Mesendoderm (in vitro differentiated cells): ENCODE measurements at regions not wholly inside any gene's neighbourhood (a gene's known extent, or its start where the extent isn't known, plus 50 kb on each side); places are given as distances from the start of the nearest gene placed in this dataset.

Experiments used
- DNase-seq: peaks from one replicate; pipeline ENCODE4 v3.0.0; 2013
- H2AK5ac ChIP-seq: 2 replicates; pipeline ENCODE4 v1.6.1; 2013; ENCODE audit warnings: low read length, inconsistent platforms
- H2BK120ac ChIP-seq: 2 replicates; pipeline ENCODE4 v1.6.1; 2013; ENCODE audit warnings: low read depth, mild to moderate bottlenecking, low read length, moderate library complexity, mixed read lengths
- H2BK15ac ChIP-seq: replicated peaks from 2 replicates; pipeline ENCODE4 v1.6.1; 2013; ENCODE audit warnings: low read depth, mild to moderate bottlenecking, moderate library complexity
- H2BK5ac ChIP-seq: 2 replicates; pipeline ENCODE4 v1.6.1; 2013; ENCODE audit warnings: low read length, inconsistent platforms
- H3K18ac ChIP-seq: 2 replicates; pipeline ENCODE4 v1.6.1; 2013; ENCODE audit warnings: mild to moderate bottlenecking, low read length, mixed read lengths
- H3K23ac ChIP-seq: one replicate; pipeline ENCODE4 v1.6.1; 2013; ENCODE audit warnings: low read length
- H3K27ac ChIP-seq: 2 replicates; pipeline ENCODE4 v1.5.1; 2013; ENCODE audit warnings: low read depth, mild to moderate bottlenecking, inconsistent platforms, low read length, moderate library complexity
- H3K27me3 ChIP-seq: 2 replicates; pipeline ENCODE4 v1.6.1; 2013; ENCODE audit warnings: low read length, control low read depth, mild to moderate bottlenecking, inconsistent platforms; ENCODE audit not compliant: insufficient read depth, poor library complexity
- H3K36me3 ChIP-seq: 2 replicates; pipeline ENCODE4 v1.6.1; 2013; ENCODE audit warnings: low read length, inconsistent platforms; ENCODE audit not compliant: control insufficient read depth, insufficient read depth
- H3K4ac ChIP-seq: one replicate; pipeline ENCODE4 v1.6.1; 2013; ENCODE audit warnings: low read depth, mild to moderate bottlenecking, low read length, moderate library complexity
- H3K4me1 ChIP-seq: 2 replicates; pipeline ENCODE4 v1.6.1; 2013; ENCODE audit warnings: low read depth, low read length, inconsistent platforms; ENCODE audit not compliant: control insufficient read depth
- H3K4me2 ChIP-seq: 2 replicates; pipeline ENCODE4 v1.6.1; 2013; ENCODE audit warnings: low read length
- H3K4me3 ChIP-seq: 2 replicates; pipeline ENCODE4 v1.5.1; 2013; ENCODE audit warnings: mild to moderate bottlenecking, low read length
- H3K56ac ChIP-seq: one replicate; pipeline ENCODE4 v1.6.1; 2013; ENCODE audit warnings: low read length
- H3K79me1 ChIP-seq: 2 replicates; pipeline ENCODE4 v1.6.1; 2013; ENCODE audit warnings: low read length, inconsistent platforms
- H3K79me2 ChIP-seq: 2 replicates; pipeline ENCODE4 v1.6.1; 2013; ENCODE audit warnings: mild to moderate bottlenecking, low read length; ENCODE audit not compliant: control insufficient read depth, insufficient read depth
- H3K9ac ChIP-seq: 2 replicates; pipeline ENCODE4 v1.6.1; 2013; ENCODE audit warnings: low read length, inconsistent platforms
- H4K5ac ChIP-seq: one replicate; pipeline ENCODE4 v1.6.1; 2013; ENCODE audit warnings: low read length
- H4K8ac ChIP-seq: one replicate; pipeline ENCODE4 v1.6.1; 2013; ENCODE audit warnings: low read depth, mild to moderate bottlenecking, control low read depth, low read length, moderate library complexity
- WGBS: extraction: QIAGEN DNeasy Blood & Tissue Kit; methylation state at CpG from one replicate; pipeline ENCODE4 v1.1.7; 2013; ENCODE audit warnings: low lambda C conversion rate, missing lambda C conversion rate; ENCODE audit not compliant: insufficient coverage; ENCODE audit errors: extremely low coverage; 5-methylcytosine and 5-hydroxymethylcytosine counted together

DNA sequence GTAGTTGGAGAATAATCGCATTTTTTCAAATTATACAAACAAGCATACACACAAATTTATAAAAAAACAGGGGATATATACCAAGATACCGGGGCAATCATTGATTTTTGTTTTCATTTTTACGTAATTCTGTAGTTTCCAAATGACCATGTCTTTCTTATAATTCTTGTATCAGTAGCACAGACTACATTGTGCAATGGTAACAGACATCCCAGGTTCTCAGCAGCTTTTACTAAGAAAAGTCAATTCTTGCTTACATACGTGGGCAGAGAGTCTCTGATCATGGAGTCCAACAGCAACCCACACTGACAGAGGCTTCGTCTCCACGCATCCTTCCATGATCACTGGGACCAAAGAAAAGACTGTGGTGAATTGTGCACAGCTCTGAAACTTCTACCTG lies 441.3 kb downstream of the TBL1XR1 start:
- Histone ChIP-seq H3K79me1 (no peaks in the 10 kb centered on the region), H4K5ac (no peak overlapping the region), H3K4me2 (no peak overlapping the region), H3K36me3 (no peaks in the 10 kb centered on the region), H3K56ac (no peak overlapping the region), H3K23ac (no peak overlapping the region), H2BK15ac (no peak overlapping the region), H3K9ac (no peak overlapping the region), H2BK5ac (no peak overlapping the region), H3K79me2 (no peaks in the 10 kb centered on the region), H3K4me3 (no peak overlapping the region), H3K27ac (no peak overlapping the region), H3K4me1 (no peaks in the 10 kb centered on the region), H3K27me3 (no peaks in the 10 kb centered on the region), H3K4ac (no peak overlapping the region), H4K8ac (no peak overlapping the region), H2BK120ac (no peak overlapping the region), H2AK5ac (no peak overlapping the region), H3K18ac (no peak overlapping the region)
- no peak for DNase-seq
- WGBS: no CpG with 5 or more reads among the region's 6 CpGs

DNA sequence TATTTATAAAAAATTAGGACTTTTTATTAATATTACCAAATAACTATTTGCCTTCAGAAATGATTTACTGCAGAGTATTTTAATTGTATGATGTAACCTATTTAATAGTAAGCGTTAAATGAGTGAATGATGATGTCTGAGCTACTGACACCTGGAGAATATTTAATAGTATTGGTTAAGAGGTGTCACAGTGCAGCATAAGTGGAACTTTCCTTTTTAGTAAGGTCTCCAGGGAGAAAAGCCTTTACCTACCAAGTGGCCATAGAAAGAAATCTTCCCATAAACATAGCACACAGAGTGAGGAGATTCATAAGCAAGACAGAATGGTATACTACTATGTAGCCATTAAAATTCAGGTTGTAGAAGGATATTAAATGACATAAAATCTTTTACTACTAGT lies 441.7 kb downstream of the TBL1XR1 start:
- H3K9ac ChIP-seq: no peak overlapping the region
- no peak overlapping the region for H4K8ac ChIP-seq
- no peaks in the 10 kb centered on the region for H3K27me3 ChIP-seq
- 100% methylated on average over 1 of the region's 1 CpG for WGBS
- H3K56ac ChIP-seq: no peak overlapping the region
- H3K23ac ChIP-seq: no peak overlapping the region
- H3K4ac ChIP-seq: no peak overlapping the region
- H3K4me3 ChIP-seq: no peak overlapping the region
- no peak overlapping the region for H2BK120ac ChIP-seq
- H3K4me2 ChIP-seq: no peak overlapping the region
- H2AK5ac ChIP-seq: no peak overlapping the region
- DNase-seq: no peak
- H3K79me2 ChIP-seq: no peaks in the 10 kb centered on the region
- H2BK15ac ChIP-seq: no peak overlapping the region
- no peak overlapping the region for H4K5ac ChIP-seq
- no peak overlapping the region for H3K18ac ChIP-seq
- no peak overlapping the region for H3K27ac ChIP-seq
- H3K79me1 ChIP-seq: no peaks in the 10 kb centered on the region
- H3K36me3 ChIP-seq: no peaks in the 10 kb centered on the region
- no peak overlapping the region for H2BK5ac ChIP-seq
- no peaks in the 10 kb centered on the region for H3K4me1 ChIP-seq

DNA sequence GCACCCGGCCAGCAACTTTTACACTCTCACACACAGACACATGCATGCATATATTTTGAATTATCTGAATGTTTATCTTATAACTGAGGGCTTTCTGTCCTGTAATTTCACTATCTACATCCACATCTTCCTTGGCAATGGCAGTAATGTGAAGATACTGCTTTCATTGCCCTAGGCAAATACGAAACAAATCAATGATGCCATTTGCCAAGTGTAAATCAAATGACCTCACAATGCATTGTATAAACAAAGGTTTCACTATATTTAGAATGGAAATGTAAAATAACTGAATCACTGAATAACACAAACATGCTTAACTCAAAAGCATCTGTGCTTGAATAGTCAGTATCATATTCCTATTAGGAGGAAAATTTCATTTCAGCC lies 455.6 kb downstream of the TBL1XR1 start:
- Histone ChIP-seq H3K27ac (no peak overlapping the region), H3K79me1 (no peaks in the 10 kb centered on the region), H4K5ac (no peak overlapping the region), H3K4me3 (no peak overlapping the region), H2AK5ac (no peak overlapping the region), H3K56ac (no peak overlapping the region), H3K18ac (no peak overlapping the region), H3K23ac (no peak overlapping the region), H4K8ac (no peak overlapping the region), H3K4me2 (no peak overlapping the region), H3K79me2 (no peaks in the 10 kb centered on the region), H3K9ac (no peak overlapping the region), H2BK120ac (no peak overlapping the region), H3K36me3 (no peaks in the 10 kb centered on the region), H2BK15ac (no peak overlapping the region), H3K4me1 (no peaks in the 10 kb centered on the region), H3K27me3 (no peaks in the 10 kb centered on the region), H2BK5ac (no peak overlapping the region), H3K4ac (no peak overlapping the region)
- no CpG with 5 or more reads among the region's 2 CpGs for WGBS
- DNase-seq: no peak

DNA sequence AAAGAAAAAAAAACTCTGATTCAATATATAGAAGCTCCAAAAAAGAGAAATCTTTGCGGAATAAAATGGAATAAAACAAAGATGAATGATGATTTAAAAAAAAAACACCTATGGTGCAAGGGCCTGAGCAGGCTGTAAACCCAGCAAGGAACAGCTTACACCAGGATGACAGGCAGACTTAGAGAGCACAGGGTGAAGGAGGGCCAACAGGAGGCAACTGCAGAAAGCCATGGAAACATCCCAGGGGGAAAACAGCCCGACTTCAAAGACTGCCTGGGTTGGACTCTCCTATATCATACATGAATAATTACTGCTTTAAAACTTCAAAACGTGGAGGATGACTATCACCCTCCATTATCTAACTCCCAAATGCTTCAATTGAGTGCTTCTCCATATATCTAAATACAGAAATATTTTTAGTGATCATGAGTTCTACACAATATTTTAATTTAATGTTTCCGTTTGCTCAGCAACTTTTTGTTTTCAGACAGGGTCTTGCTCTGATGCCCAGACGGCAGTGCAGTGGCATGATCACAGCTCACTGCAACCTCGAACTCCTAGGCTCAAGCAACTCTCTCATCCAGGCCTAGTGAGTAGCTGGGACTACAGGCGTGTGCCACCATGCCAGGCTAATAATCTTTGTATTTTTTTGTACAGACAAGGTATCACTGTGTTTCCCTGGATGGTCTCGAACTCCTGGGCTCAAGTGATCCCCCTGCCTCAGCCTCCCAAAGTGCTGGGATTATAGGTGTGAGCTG lies 456.2 kb downstream of the TBL1XR1 start:
- H3K79me1 ChIP-seq: no peaks in the 10 kb centered on the region

DNA sequence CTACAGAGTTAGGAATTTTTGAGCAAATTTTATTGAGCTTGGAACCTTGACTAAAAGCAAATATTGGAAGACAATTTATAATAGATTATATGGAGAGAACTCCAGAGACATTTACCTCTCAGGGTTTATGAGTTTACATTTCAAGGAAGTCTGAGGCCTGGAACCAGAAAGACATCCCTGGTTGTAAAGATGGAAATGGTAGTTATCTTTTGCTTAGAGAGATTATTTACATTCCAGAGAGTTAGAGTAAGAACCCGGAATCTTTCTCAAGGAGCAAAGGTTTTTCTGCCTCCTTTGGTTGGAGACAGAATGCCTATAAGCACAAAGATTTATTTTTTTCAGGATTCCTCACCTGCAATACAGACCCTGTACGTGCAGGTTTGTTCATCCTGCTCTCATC lies 458.1 kb downstream of the TBL1XR1 start:
- H3K9ac ChIP-seq: no peak overlapping the region
- H3K56ac ChIP-seq: no peak overlapping the region
- H4K5ac ChIP-seq: no peak overlapping the region
- H4K8ac ChIP-seq: no peak overlapping the region
- no peaks in the 10 kb centered on the region for H3K79me1 ChIP-seq
- H3K36me3 ChIP-seq: no peaks in the 10 kb centered on the region
- H3K27ac ChIP-seq: no peak overlapping the region
- no peak overlapping the region for H2AK5ac ChIP-seq
- H2BK5ac ChIP-seq: no peak overlapping the region
- no peak overlapping the region for H3K4me2 ChIP-seq
- H3K4me1 ChIP-seq: peaks cover 4% of the 10 kb centered on the region
- no peak overlapping the region for H2BK15ac ChIP-seq
- no peaks in the 10 kb centered on the region for H3K79me2 ChIP-seq
- WGBS: no CpG with 5 or more reads among the region's 2 CpGs
- H3K4me3 ChIP-seq: no peak overlapping the region
- H3K23ac ChIP-seq: no peak overlapping the region
- no peak overlapping the region for H3K4ac ChIP-seq
- H2BK120ac ChIP-seq: no peak overlapping the region
- H3K18ac ChIP-seq: no peak overlapping the region
- peak; percentile 11 for DNase-seq
- no peaks in the 10 kb centered on the region for H3K27me3 ChIP-seq

More for the DNA sequence above, 456.2 kb downstream of the TBL1XR1 start:
- H3K18ac ChIP-seq: no peak overlapping the region
- H3K9ac ChIP-seq: no peak overlapping the region
- H4K5ac ChIP-seq: no peak overlapping the region
- no peak overlapping the region for H3K56ac ChIP-seq
- DNase-seq: peak; percentile 42
- no peak overlapping the region for H2BK15ac ChIP-seq
- no CpG with 5 or more reads among the region's 8 CpGs for WGBS
- no peaks in the 10 kb centered on the region for H3K27me3 ChIP-seq
- no peaks in the 10 kb centered on the region for H3K4me1 ChIP-seq
- no peak overlapping the region for H3K27ac ChIP-seq
- H3K23ac ChIP-seq: no peak overlapping the region
- H2AK5ac ChIP-seq: no peak overlapping the region
- no peaks in the 10 kb centered on the region for H3K36me3 ChIP-seq
- no peak overlapping the region for H3K4ac ChIP-seq
- no peak overlapping the region for H2BK120ac ChIP-seq
- H3K4me2 ChIP-seq: no peak overlapping the region
- no peak overlapping the region for H2BK5ac ChIP-seq
- peak overlapping the region; percentile 82 for H4K8ac ChIP-seq
- H3K4me3 ChIP-seq: no peak overlapping the region
- H3K79me2 ChIP-seq: no peaks in the 10 kb centered on the region
